ENCODE measurements at regions not wholly inside any gene's neighbourhood (a gene's known extent, or its start where the extent isn't known, plus 50 kb on each side); places are given as distances from the start of the nearest gene placed in this dataset.

DNA sequence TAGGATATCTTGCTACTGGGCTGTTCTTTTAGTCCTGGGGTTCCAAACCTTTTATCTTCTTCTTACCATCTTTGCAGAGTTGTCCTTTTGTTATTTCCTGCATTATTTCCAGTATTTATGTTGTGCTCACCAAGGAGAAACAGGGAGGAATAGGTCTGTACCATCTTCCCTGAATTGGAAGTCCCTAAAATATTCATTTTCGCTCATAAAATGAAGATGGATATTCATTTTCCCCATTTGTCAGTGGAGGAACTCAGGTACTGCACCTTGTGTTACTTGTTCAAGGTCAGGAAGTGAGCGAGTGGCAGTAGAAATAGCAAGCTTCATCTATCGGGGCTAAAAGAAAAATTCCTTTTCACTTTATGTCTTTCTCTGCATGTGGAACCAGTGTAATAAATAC, 989.7 kb downstream of the CDH11 start:
- H3K4me2 ChIP-seq (ENCODE audit: insufficient read depth, insufficient read length, low read length): no peak overlapping the region
- no CpG with 5 or more reads among the region's 3 CpGs for WGBS (ENCODE audit: extremely low coverage, insufficient read length, low lambda C conversion rate)
- H2BK12ac ChIP-seq (ENCODE audit: insufficient read length, low read depth, low read length): no peak overlapping the region
- no peak overlapping the region for H3K9ac ChIP-seq (ENCODE audit: extremely low read depth, insufficient read length, low read length)
- H2AFZ ChIP-seq (ENCODE audit: low read length): no peak overlapping the region
- H3K79me2 ChIP-seq (ENCODE audit: insufficient read depth, low read length): no peaks in the 10 kb centered on the region
- H2BK5ac ChIP-seq (ENCODE audit: insufficient read length, low read length): no peak overlapping the region
- Mint-ChIP-seq H3K9me3 (no peaks in the 10 kb centered on the region; a peak in 1 of 5 replicates), H3K27me3 (ENCODE audit: low read depth) (no peaks in the 10 kb centered on the region), H3K4me3 (no peak overlapping the region), H3K4me1 (peaks cover 4 to 7% of the 10 kb centered on the region in 2 experiments; a peak in 3 of 4 replicates), H3K27ac (no peak overlapping the region; a peak in 1 of 7 replicates), H3K36me3 (ENCODE audit: insufficient read depth in 1 of 3, low read depth in 3 of 3) (no peaks in the 10 kb centered on the region)
- TF ChIP-seq, protein P1, sequence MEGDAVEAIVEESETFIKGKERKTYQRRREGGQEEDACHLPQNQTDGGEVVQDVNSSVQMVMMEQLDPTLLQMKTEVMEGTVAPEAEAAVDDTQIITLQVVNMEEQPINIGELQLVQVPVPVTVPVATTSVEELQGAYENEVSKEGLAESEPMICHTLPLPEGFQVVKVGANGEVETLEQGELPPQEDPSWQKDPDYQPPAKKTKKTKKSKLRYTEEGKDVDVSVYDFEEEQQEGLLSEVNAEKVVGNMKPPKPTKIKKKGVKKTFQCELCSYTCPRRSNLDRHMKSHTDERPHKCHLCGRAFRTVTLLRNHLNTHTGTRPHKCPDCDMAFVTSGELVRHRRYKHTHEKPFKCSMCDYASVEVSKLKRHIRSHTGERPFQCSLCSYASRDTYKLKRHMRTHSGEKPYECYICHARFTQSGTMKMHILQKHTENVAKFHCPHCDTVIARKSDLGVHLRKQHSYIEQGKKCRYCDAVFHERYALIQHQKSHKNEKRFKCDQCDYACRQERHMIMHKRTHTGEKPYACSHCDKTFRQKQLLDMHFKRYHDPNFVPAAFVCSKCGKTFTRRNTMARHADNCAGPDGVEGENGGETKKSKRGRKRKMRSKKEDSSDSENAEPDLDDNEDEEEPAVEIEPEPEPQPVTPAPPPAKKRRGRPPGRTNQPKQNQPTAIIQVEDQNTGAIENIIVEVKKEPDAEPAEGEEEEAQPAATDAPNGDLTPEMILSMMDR (conservative IDR thresholded peaks at IDR 0.05): peak; percentile 40; the same call in 2 of the 3 replicates
- H3K4ac ChIP-seq (ENCODE audit: low read depth, low read length): no peak overlapping the region
- H3K4me1 ChIP-seq (ENCODE audit: insufficient read depth, low read length): peaks cover 2% of the 10 kb centered on the region; the same call in 1 of the 2 replicates
- no peak overlapping the region for H3K56ac ChIP-seq (ENCODE audit: insufficient read length, low read depth, low read length)
- H3K14ac ChIP-seq (ENCODE audit: insufficient read depth, low read length): no peak overlapping the region
- H4K20me1 ChIP-seq (ENCODE audit: control insufficient read depth, insufficient read depth, insufficient read length): no peaks in the 10 kb centered on the region
- no peak overlapping the region for H3K23ac ChIP-seq (ENCODE audit: insufficient read length, low read depth, low read length)
- no peak for DNase-seq
- no peaks in the 10 kb centered on the region for H3K23me2 ChIP-seq (ENCODE audit: insufficient read length, low read depth, low read length, poor library complexity, severe bottlenecking)
- no peaks in the 10 kb centered on the region for H3K9me3 ChIP-seq (ENCODE audit: control insufficient read depth, low read depth, low read length)
- no peaks in the 10 kb centered on the region for H3K27me3 ChIP-seq (ENCODE audit: insufficient read depth, low read length)
- no peak overlapping the region for H3T11ph ChIP-seq (ENCODE audit: low read length)
- H3K27ac ChIP-seq (ENCODE audit: insufficient read length, low read depth, low read length): no peak overlapping the region
- no peak overlapping the region for H4K5ac ChIP-seq (ENCODE audit: insufficient read length, low read depth, low read length)
- no peak overlapping the region for H4K8ac ChIP-seq (replicated peaks; ENCODE audit: insufficient read length, low read depth, low read length)
- no peak overlapping the region for H4K91ac ChIP-seq (ENCODE audit: insufficient read length, low read depth, low read length)
- no peak overlapping the region for H2BK120ac ChIP-seq (ENCODE audit: low read depth, low read length, poor library complexity, severe bottlenecking)
- no peak overlapping the region for H2BK20ac ChIP-seq (ENCODE audit: low read depth, low read length, poor library complexity, severe bottlenecking)
- no peak overlapping the region for H3K18ac ChIP-seq (ENCODE audit: insufficient read length, low read depth, low read length)
- no peak overlapping the region for H2AK5ac ChIP-seq (ENCODE audit: insufficient read length, low read length)
- H3K79me1 ChIP-seq (ENCODE audit: insufficient read depth, low read depth, low read length, poor library complexity, severe bottlenecking): no peaks in the 10 kb centered on the region
- no peak overlapping the region for H2BK15ac ChIP-seq (ENCODE audit: low read depth, low read length)

Data from H9 (cell line).